Esophagus squamous epithelium (tissue), 4 donors: ENCODE measurements at regions not wholly inside any gene's neighbourhood (a gene's known extent, or its start where the extent isn't known, plus 50 kb on each side); places are given as distances from the start of the nearest gene placed in this dataset.

Experiments used
- POLR2A ChIP-seq, 4 donors: fragments of 450-650 bp; IDR thresholded peaks; one replicate each; pipeline ENCODE4 v1.6.1; 2017; ENCODE audit warnings: antibody characterized with exemption in 4 of 4, mild to moderate bottlenecking in 4 of 4, moderate library complexity in 3 of 4
- TF ChIP-seq, protein P1 (sequence below), 6 experiments: fragments of 450-650 bp in 4 of 6; fragments of 200-600 bp in 2 of 6; sonication (generic) in 2 of 6; IDR thresholded peaks; one replicate each; pipeline ENCODE4 v1.5.1; 2016 to 2019; ENCODE audit warnings: antibody characterized with exemption in 6 of 6, mild to moderate bottlenecking in 4 of 6, moderate library complexity in 4 of 6

- TF ChIP-seq, protein P1, sequence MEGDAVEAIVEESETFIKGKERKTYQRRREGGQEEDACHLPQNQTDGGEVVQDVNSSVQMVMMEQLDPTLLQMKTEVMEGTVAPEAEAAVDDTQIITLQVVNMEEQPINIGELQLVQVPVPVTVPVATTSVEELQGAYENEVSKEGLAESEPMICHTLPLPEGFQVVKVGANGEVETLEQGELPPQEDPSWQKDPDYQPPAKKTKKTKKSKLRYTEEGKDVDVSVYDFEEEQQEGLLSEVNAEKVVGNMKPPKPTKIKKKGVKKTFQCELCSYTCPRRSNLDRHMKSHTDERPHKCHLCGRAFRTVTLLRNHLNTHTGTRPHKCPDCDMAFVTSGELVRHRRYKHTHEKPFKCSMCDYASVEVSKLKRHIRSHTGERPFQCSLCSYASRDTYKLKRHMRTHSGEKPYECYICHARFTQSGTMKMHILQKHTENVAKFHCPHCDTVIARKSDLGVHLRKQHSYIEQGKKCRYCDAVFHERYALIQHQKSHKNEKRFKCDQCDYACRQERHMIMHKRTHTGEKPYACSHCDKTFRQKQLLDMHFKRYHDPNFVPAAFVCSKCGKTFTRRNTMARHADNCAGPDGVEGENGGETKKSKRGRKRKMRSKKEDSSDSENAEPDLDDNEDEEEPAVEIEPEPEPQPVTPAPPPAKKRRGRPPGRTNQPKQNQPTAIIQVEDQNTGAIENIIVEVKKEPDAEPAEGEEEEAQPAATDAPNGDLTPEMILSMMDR (IDR thresholded peaks at IDR 0.05): no peak
- no peak for TF ChIP-seq POLR2A (IDR thresholded peaks at IDR 0.05)
These were observed 330.5 kb upstream of the B3GALT2 start for GRCh38 chr1:193516755-193517388.
